ENCODE measurements at regions not wholly inside any gene's neighbourhood (a gene's known extent, or its start where the extent isn't known, plus 50 kb on each side); places are given as distances from the start of the nearest gene placed in this dataset.

- Histone ChIP-seq H3K36me3 (no peaks in the 10 kb centered on the region), H3K27me3 (replicated peaks; ENCODE audit: insufficient read depth) (no peaks in the 10 kb centered on the region), H3K4me1 (replicated peaks) (no peaks in the 10 kb centered on the region), H3K27ac (no peak overlapping the region), H3K9me3 (no peaks in the 10 kb centered on the region), H3K4me3 (no peak overlapping the region)
- DNase-seq (ENCODE audit: low spot score) = no peak
- intact Hi-C loops (cut with DNase I) = no loop called here
- no peak for TF ChIP-seq POLR2AphosphoS5 (IDR thresholded peaks at IDR 0.05)
- WGBS = 89% methylated on average over 7 of the region's 7 CpGs
Measured at GRCh38 chr3:109825971-109826810, 488.8 kb upstream of the DPPA4 start.

- TF ChIP-seq POLR2AphosphoS5 (IDR thresholded peaks at IDR 0.05) (no peak), POLR2A (IDR thresholded peaks at IDR 0.05) (no peak), CTCF (IDR thresholded peaks at IDR 0.05) (no peak)
Measured at GRCh38 chr3:109831403-109831802, 494.1 kb upstream of the DPPA4 start.

GRCh38 chr3:109835958-109836357 lies 498.6 kb upstream of the DPPA4 start:
- WGBS = 100% methylated on average over 1 of the region's 1 CpG
- intact Hi-C loops (cut with DNase I) = no loop called here
- no peaks in the 10 kb centered on the region for H3K9me3 ChIP-seq
- H3K27ac ChIP-seq = no peak overlapping the region
- no peaks in the 10 kb centered on the region for H3K36me3 ChIP-seq
- H3K4me1 ChIP-seq (replicated peaks) = no peaks in the 10 kb centered on the region
- TF ChIP-seq POLR2AphosphoS5 (IDR thresholded peaks at IDR 0.05) = no peak
- TF ChIP-seq CTCF (IDR thresholded peaks at IDR 0.05) = no peak
- no peak for TF ChIP-seq POLR2A (IDR thresholded peaks at IDR 0.05)
- no peaks in the 10 kb centered on the region for H3K27me3 ChIP-seq (replicated peaks; ENCODE audit: insufficient read depth)
- no peak overlapping the region for H3K4me3 ChIP-seq
- no peak for DNase-seq (ENCODE audit: low spot score)

More at GRCh38 chr3:109831403-109831802, 494.1 kb upstream of the DPPA4 start:
- DNase-seq (ENCODE audit: low spot score) = no peak
- intact Hi-C loops (cut with DNase I) = no loop called here
- Histone ChIP-seq H3K27ac (no peak overlapping the region), H3K4me3 (no peak overlapping the region), H3K4me1 (replicated peaks) (no peaks in the 10 kb centered on the region), H3K27me3 (replicated peaks; ENCODE audit: insufficient read depth) (no peaks in the 10 kb centered on the region), H3K9me3 (no peaks in the 10 kb centered on the region), H3K36me3 (no peaks in the 10 kb centered on the region)
- 79% methylated on average over 9 of the region's 9 CpGs for WGBS

GRCh38 chr3:109851854-109852253 lies 514.5 kb upstream of the DPPA4 start:
- Histone ChIP-seq H3K27me3 (replicated peaks; ENCODE audit: insufficient read depth) (no peaks in the 10 kb centered on the region), H3K36me3 (no peaks in the 10 kb centered on the region), H3K9me3 (no peaks in the 10 kb centered on the region), H3K4me3 (no peak overlapping the region), H3K4me1 (replicated peaks) (peaks cover 3% of the 10 kb centered on the region), H3K27ac (no peak overlapping the region)
- 80% methylated on average over 1 of the region's 1 CpG for WGBS
- intact Hi-C loops (cut with DNase I) = no loop called here
- DNase-seq (ENCODE audit: low spot score) = no peak
- TF ChIP-seq CTCF (IDR thresholded peaks at IDR 0.05) (no peak), POLR2A (IDR thresholded peaks at IDR 0.05) (no peak), POLR2AphosphoS5 (IDR thresholded peaks at IDR 0.05) (no peak)

- H3K4me1 ChIP-seq (replicated peaks) = peaks cover 3% of the 10 kb centered on the region
- DNase-seq (ENCODE audit: low spot score) = no peak
Measured at GRCh38 chr3:109852283-109852682, 514.9 kb upstream of the DPPA4 start.

More at GRCh38 chr3:109852283-109852682, 514.9 kb upstream of the DPPA4 start:
- Histone ChIP-seq H3K27ac (no peak overlapping the region), H3K4me3 (no peak overlapping the region), H3K36me3 (no peaks in the 10 kb centered on the region), H3K27me3 (replicated peaks; ENCODE audit: insufficient read depth) (no peaks in the 10 kb centered on the region), H3K9me3 (no peaks in the 10 kb centered on the region)
- WGBS = 53% methylated on average over 3 of the region's 3 CpGs
- intact Hi-C loops (cut with DNase I) = no loop called here
- TF ChIP-seq POLR2AphosphoS5 (IDR thresholded peaks at IDR 0.05) (no peak), CTCF (IDR thresholded peaks at IDR 0.05) (no peak), POLR2A (IDR thresholded peaks at IDR 0.05) (no peak)

All from prostate gland (tissue), 2 donors.